ENCODE measurements at regions not wholly inside any gene's neighbourhood (a gene's known extent, or its start where the extent isn't known, plus 50 kb on each side); places are given as distances from the start of the nearest gene placed in this dataset.

GRCh38 chr7:142308918-142309317 is 51.1 kb upstream of the PRSS58 start:
- TF ChIP-seq CTCF (IDR thresholded peaks at IDR 0.05): no peak
- TF ChIP-seq POLR2A (IDR thresholded peaks at IDR 0.05): no peak
- TF ChIP-seq POLR2AphosphoS5 (IDR thresholded peaks at IDR 0.05): no peak
